ENCODE measurements at regions not wholly inside any gene's neighbourhood (a gene's known extent, or its start where the extent isn't known, plus 50 kb on each side); places are given as distances from the start of the nearest gene placed in this dataset.

DNA sequence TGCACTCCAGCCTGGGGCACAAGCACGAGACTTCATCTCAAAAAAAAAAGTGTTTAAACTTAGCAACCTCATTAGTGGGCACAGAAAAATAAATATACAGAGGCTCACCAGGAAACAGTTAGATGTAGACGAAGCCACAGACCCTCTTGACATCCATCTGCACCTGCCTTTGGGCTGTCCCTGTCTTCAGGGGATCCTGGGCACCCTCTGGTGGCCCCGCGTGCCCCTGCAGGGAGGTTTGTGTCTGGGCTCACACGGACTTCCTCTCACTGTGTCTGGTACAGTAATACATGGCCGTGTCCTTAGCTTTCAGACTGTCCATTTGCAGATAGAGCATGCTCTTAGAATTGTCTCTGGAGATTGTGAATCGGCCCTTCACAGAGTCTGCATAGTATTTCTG, 916.5 kb downstream of the TMEM121 start:
- Histone ChIP-seq H3K9ac (ENCODE audit: low read length) (no peak overlapping the region), H3K27me3 (ENCODE audit: insufficient read depth, low read length) (no peaks in the 10 kb centered on the region), H3K36me3 (ENCODE audit: insufficient read depth, low read length) (no peaks in the 10 kb centered on the region), H2AFZ (ENCODE audit: low read depth, low read length) (no peak overlapping the region), H3K9me3 (ENCODE audit: insufficient read depth, low read depth, low read length) (no peaks in the 10 kb centered on the region), H3K4me3 (ENCODE audit: insufficient read depth, low read depth, low read length) (no peak overlapping the region), H3K4me1 (ENCODE audit: insufficient read depth, low read length) (no peaks in the 10 kb centered on the region), H4K20me1 (ENCODE audit: insufficient read depth, low read length) (no peaks in the 10 kb centered on the region), H3K27ac (ENCODE audit: low read depth, low read length) (no peak overlapping the region), H3K4me2 (ENCODE audit: low read length) (no peak overlapping the region), H3K79me2 (ENCODE audit: insufficient read depth, low read length) (no peaks in the 10 kb centered on the region)
- Mint-ChIP-seq H3K27me3 (ENCODE audit: low read depth, unreplicated experiment) (no peaks in the 10 kb centered on the region), H3K27ac (ENCODE audit: unreplicated experiment) (no peak overlapping the region), H3K36me3 (ENCODE audit: low read depth, unreplicated experiment) (no peaks in the 10 kb centered on the region), H3K9me3 (ENCODE audit: unreplicated experiment) (peaks cover 19% of the 10 kb centered on the region), H3K4me1 (ENCODE audit: low read depth, unreplicated experiment) (no peaks in the 10 kb centered on the region), H3K4me3 (ENCODE audit: unreplicated experiment) (no peak overlapping the region)
- TF ChIP-seq EZH2 (IDR thresholded peaks at IDR 0.05; ENCODE audit: insufficient read depth, low read length): no peak
- TF ChIP-seq, protein P1, sequence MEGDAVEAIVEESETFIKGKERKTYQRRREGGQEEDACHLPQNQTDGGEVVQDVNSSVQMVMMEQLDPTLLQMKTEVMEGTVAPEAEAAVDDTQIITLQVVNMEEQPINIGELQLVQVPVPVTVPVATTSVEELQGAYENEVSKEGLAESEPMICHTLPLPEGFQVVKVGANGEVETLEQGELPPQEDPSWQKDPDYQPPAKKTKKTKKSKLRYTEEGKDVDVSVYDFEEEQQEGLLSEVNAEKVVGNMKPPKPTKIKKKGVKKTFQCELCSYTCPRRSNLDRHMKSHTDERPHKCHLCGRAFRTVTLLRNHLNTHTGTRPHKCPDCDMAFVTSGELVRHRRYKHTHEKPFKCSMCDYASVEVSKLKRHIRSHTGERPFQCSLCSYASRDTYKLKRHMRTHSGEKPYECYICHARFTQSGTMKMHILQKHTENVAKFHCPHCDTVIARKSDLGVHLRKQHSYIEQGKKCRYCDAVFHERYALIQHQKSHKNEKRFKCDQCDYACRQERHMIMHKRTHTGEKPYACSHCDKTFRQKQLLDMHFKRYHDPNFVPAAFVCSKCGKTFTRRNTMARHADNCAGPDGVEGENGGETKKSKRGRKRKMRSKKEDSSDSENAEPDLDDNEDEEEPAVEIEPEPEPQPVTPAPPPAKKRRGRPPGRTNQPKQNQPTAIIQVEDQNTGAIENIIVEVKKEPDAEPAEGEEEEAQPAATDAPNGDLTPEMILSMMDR (IDR thresholded peaks at IDR 0.05; ENCODE audit: insufficient read depth, low read depth, low read length): no peak
- DNase-seq (ENCODE audit: low read depth) (no peak), FAIRE-seq (no peak)

DNA sequence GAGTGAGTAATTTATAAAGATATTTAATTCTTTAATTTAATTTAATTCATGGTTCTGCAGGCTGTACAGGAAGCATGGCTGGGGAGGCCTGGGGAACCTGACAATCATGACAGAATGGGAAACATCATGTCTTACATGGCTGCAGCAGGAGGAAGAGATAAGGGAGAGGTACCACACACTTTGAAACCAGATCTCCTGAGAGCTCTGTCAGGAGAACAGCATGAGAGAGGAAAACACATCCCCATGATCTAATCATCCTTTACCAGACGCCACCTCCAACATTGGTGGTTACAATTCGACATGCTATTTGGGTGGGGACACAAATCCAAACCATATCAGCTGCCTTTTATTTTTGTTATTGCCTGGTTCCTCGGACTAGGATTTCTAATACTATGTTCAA, 928.6 kb downstream of the TMEM121 start:
- Mint-ChIP-seq H3K4me1 (ENCODE audit: low read depth, unreplicated experiment) (no peaks in the 10 kb centered on the region), H3K27me3 (ENCODE audit: low read depth, unreplicated experiment) (no peaks in the 10 kb centered on the region), H3K27ac (ENCODE audit: unreplicated experiment) (no peak overlapping the region), H3K4me3 (ENCODE audit: unreplicated experiment) (no peak overlapping the region), H3K9me3 (ENCODE audit: unreplicated experiment) (peaks cover 3% of the 10 kb centered on the region), H3K36me3 (ENCODE audit: low read depth, unreplicated experiment) (no peaks in the 10 kb centered on the region)
- no peaks in the 10 kb centered on the region for H3K27me3 ChIP-seq (ENCODE audit: insufficient read depth, low read length)
- TF ChIP-seq, protein P1 (IDR thresholded peaks at IDR 0.05; ENCODE audit: insufficient read depth, low read depth, low read length): no peak
- no peak for TF ChIP-seq EZH2 (IDR thresholded peaks at IDR 0.05; ENCODE audit: insufficient read depth, low read length)
- DNase-seq (ENCODE audit: low read depth) (no peak), FAIRE-seq (no peak)
- no peaks in the 10 kb centered on the region for H3K79me2 ChIP-seq (ENCODE audit: insufficient read depth, low read length)
- H3K36me3 ChIP-seq (ENCODE audit: insufficient read depth, low read length): no peaks in the 10 kb centered on the region
- H3K4me1 ChIP-seq (ENCODE audit: insufficient read depth, low read length): no peaks in the 10 kb centered on the region
- no peak overlapping the region for H3K4me2 ChIP-seq (ENCODE audit: low read length)
- H2AFZ ChIP-seq (ENCODE audit: low read depth, low read length): no peak overlapping the region
- H3K27ac ChIP-seq (ENCODE audit: low read depth, low read length): no peak overlapping the region
- H4K20me1 ChIP-seq (ENCODE audit: insufficient read depth, low read length): no peaks in the 10 kb centered on the region
- H3K9ac ChIP-seq (ENCODE audit: low read length): no peak overlapping the region
- H3K4me3 ChIP-seq (ENCODE audit: insufficient read depth, low read depth, low read length): no peak overlapping the region
- H3K9me3 ChIP-seq (ENCODE audit: insufficient read depth, low read depth, low read length): no peaks in the 10 kb centered on the region

DNA sequence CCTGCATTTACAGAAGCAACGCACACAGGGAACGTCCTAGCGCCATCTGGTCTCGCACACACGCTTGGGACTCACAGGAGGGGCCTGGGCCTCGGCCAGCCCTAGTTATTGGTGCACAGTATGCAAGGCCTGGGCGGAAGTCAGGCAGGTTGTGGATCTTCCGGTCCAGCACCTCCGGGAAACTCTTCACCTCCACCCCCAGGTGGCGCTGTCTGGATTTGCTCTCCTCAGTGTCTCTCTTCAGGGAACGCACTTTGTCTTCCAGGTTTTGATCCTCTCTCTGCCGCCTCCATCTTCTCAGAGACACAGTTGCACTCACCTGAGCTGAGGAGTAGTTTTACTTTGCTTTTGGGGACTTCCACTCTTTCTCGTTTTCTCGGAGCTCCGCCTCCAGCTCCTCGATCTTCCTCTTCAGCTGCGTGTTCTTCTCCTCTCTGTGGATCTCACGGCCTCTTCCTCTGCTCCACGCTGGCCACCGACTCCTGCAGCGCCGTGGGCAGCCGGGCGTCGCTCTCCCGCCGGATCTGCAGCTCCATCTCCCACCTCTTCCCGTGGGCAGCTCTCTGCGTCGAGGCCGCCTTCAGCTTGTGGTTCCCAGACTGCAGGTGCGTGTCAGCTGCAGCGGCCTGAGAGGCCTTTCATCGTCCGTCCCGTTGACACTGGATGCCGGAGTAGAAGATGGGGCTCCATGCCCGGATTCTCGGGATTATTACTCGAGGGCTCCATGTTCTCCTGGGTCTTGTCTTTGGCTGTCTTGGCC, 933.8 kb downstream of the TMEM121 start:
- no peak overlapping the region for H3K27ac ChIP-seq (ENCODE audit: low read depth, low read length)
- no peaks in the 10 kb centered on the region for H3K36me3 Mint-ChIP-seq (ENCODE audit: low read depth, unreplicated experiment)
- H4K20me1 ChIP-seq (ENCODE audit: insufficient read depth, low read length): no peaks in the 10 kb centered on the region
- no peak for TF ChIP-seq EZH2 (IDR thresholded peaks at IDR 0.05; ENCODE audit: insufficient read depth, low read length)
- TF ChIP-seq, protein P1 (IDR thresholded peaks at IDR 0.05; ENCODE audit: insufficient read depth, low read depth, low read length): no peak
- no peak overlapping the region for H3K4me2 ChIP-seq (ENCODE audit: low read length)
- H3K4me3 ChIP-seq (ENCODE audit: insufficient read depth, low read depth, low read length): no peak overlapping the region
- no peak overlapping the region for H3K4me3 Mint-ChIP-seq (ENCODE audit: unreplicated experiment)
- no peaks in the 10 kb centered on the region for H3K27me3 ChIP-seq (ENCODE audit: insufficient read depth, low read length)
- FAIRE-seq (no peak), DNase-seq (ENCODE audit: low read depth) (no peak)
- H3K36me3 ChIP-seq (ENCODE audit: insufficient read depth, low read length): no peaks in the 10 kb centered on the region
- H3K4me1 Mint-ChIP-seq (ENCODE audit: low read depth, unreplicated experiment): no peaks in the 10 kb centered on the region
- H3K9me3 Mint-ChIP-seq (ENCODE audit: unreplicated experiment): peaks cover 7% of the 10 kb centered on the region
- H3K4me1 ChIP-seq (ENCODE audit: insufficient read depth, low read length): no peaks in the 10 kb centered on the region
- H3K9ac ChIP-seq (ENCODE audit: low read length): no peak overlapping the region
- no peak overlapping the region for H2AFZ ChIP-seq (ENCODE audit: low read depth, low read length)
- H3K79me2 ChIP-seq (ENCODE audit: insufficient read depth, low read length): no peaks in the 10 kb centered on the region
- no peaks in the 10 kb centered on the region for H3K9me3 ChIP-seq (ENCODE audit: insufficient read depth, low read depth, low read length)
- H3K27ac Mint-ChIP-seq (ENCODE audit: unreplicated experiment): no peak overlapping the region
- no peaks in the 10 kb centered on the region for H3K27me3 Mint-ChIP-seq (ENCODE audit: low read depth, unreplicated experiment)
